H9 (cell line): ENCODE measurements at regions not wholly inside any gene's neighbourhood (a gene's known extent, or its start where the extent isn't known, plus 50 kb on each side); places are given as distances from the start of the nearest gene placed in this dataset.

Experiments used
- DNase-seq: peaks from one replicate; pipeline ENCODE4 v3.0.0-alpha.2; 2017
- H2AFZ ChIP-seq: one replicate; pipeline ENCODE4 v1.6.1; 2013; ENCODE audit warnings: mild to moderate bottlenecking, low read length, control low read depth, moderate library complexity
- H2AK5ac ChIP-seq: 2 replicates; pipeline ENCODE4 v1.6.1; 2013; ENCODE audit warnings: low read length, control low read depth, mixed read lengths; ENCODE audit not compliant: insufficient read length
- H2BK120ac ChIP-seq: one replicate; pipeline ENCODE4 v1.6.1; 2013; ENCODE audit warnings: low read depth, mild to moderate bottlenecking, low read length, control low read depth, inconsistent platforms; ENCODE audit not compliant: poor library complexity, severe bottlenecking
- H2BK12ac ChIP-seq: 2 replicates; pipeline ENCODE4 v1.6.1; 2013; ENCODE audit warnings: low read length, control low read depth, mixed read lengths, low read depth; ENCODE audit not compliant: insufficient read length
- H2BK15ac ChIP-seq: 2 replicates; pipeline ENCODE4 v1.6.1; 2013; ENCODE audit warnings: low read depth, low read length, control low read depth
- H2BK20ac ChIP-seq: one replicate; pipeline ENCODE4 v1.6.1; 2013; ENCODE audit warnings: low read depth, mild to moderate bottlenecking, low read length, control low read depth, inconsistent platforms; ENCODE audit not compliant: poor library complexity, severe bottlenecking
- H2BK5ac ChIP-seq: 2 replicates; pipeline ENCODE4 v1.6.1; 2013; ENCODE audit warnings: low read length, control low read depth, mixed read lengths; ENCODE audit not compliant: insufficient read length
- H3K14ac ChIP-seq: 2 replicates; pipeline ENCODE4 v1.6.1; 2013; ENCODE audit warnings: low read length, control low read depth; ENCODE audit not compliant: insufficient read depth
- H3K18ac ChIP-seq: 2 replicates; pipeline ENCODE4 v1.6.1; 2013; ENCODE audit warnings: low read depth, mild to moderate bottlenecking, mixed read lengths, low read length, control low read depth; ENCODE audit not compliant: insufficient read length
- H3K23ac ChIP-seq: 2 replicates; pipeline ENCODE4 v1.6.1; 2013; ENCODE audit warnings: low read length, control low read depth, mixed read lengths, low read depth; ENCODE audit not compliant: insufficient read length
- H3K23me2 ChIP-seq: 2 replicates; pipeline ENCODE4 v1.6.1; 2013; ENCODE audit warnings: low read depth, mild to moderate bottlenecking, mixed read lengths, low read length, control low read depth; ENCODE audit not compliant: insufficient read length, poor library complexity, severe bottlenecking
- H3K27ac ChIP-seq: 2 replicates; pipeline ENCODE4 v1.5.1; 2013; ENCODE audit warnings: low read length, control low read depth, mixed read lengths, low read depth; ENCODE audit not compliant: insufficient read length
- H3K27me3 ChIP-seq: 2 replicates; pipeline ENCODE4 v1.6.1; 2013; ENCODE audit warnings: low read length, control low read depth, inconsistent platforms; ENCODE audit not compliant: insufficient read depth
- H3K4ac ChIP-seq: 2 replicates; pipeline ENCODE4 v1.6.1; 2013; ENCODE audit warnings: low read depth, mild to moderate bottlenecking, control low read depth, inconsistent platforms, low read length, moderate library complexity
- H3K4me1 ChIP-seq: 2 replicates; pipeline ENCODE4 v1.6.1; 2013; ENCODE audit warnings: low read length, control low read depth, inconsistent platforms; ENCODE audit not compliant: insufficient read depth
- H3K4me2 ChIP-seq: 2 replicates; pipeline ENCODE4 v1.6.1; 2013; ENCODE audit warnings: low read length, control low read depth, mixed read lengths; ENCODE audit not compliant: insufficient read length, insufficient read depth
- H3K56ac ChIP-seq: 2 replicates; pipeline ENCODE4 v1.6.1; 2013; ENCODE audit warnings: low read depth, mild to moderate bottlenecking, mixed read lengths, low read length, control low read depth; ENCODE audit not compliant: insufficient read length
- H3K79me1 ChIP-seq: 2 replicates; pipeline ENCODE4 v1.6.1; 2013; ENCODE audit warnings: low read depth, mild to moderate bottlenecking, moderate library complexity, low read length, control low read depth, inconsistent platforms; ENCODE audit not compliant: insufficient read depth, poor library complexity, severe bottlenecking
- H3K79me2 ChIP-seq: 2 replicates; pipeline ENCODE4 v1.6.1; 2013; ENCODE audit warnings: low read length, control low read depth, inconsistent platforms; ENCODE audit not compliant: insufficient read depth
- H3K9ac ChIP-seq: 2 replicates; pipeline ENCODE4 v1.6.1; 2013; ENCODE audit warnings: low read length, control low read depth, mixed read lengths; ENCODE audit not compliant: insufficient read length; ENCODE audit errors: extremely low read depth
- H3K9me3 ChIP-seq: one replicate; pipeline ENCODE4 v1.6.1; 2013; ENCODE audit warnings: low read depth, low read length, inconsistent platforms; ENCODE audit not compliant: control insufficient read depth
- H3T11ph ChIP-seq: one replicate; pipeline ENCODE4 v1.6.1; 2013; ENCODE audit warnings: mild to moderate bottlenecking, low read length, control low read depth, inconsistent platforms
- H4K20me1 ChIP-seq: one replicate; pipeline ENCODE4 v1.6.1; 2013; ENCODE audit not compliant: control insufficient read depth, insufficient read length, insufficient read depth
- H4K5ac ChIP-seq: 2 replicates; pipeline ENCODE4 v1.6.1; 2013; ENCODE audit warnings: low read depth, mild to moderate bottlenecking, mixed read lengths, low read length, control low read depth; ENCODE audit not compliant: insufficient read length
- H4K8ac ChIP-seq: replicated peaks from 2 replicates; pipeline ENCODE4 v1.6.1; 2013; ENCODE audit warnings: low read length, control low read depth, mixed read lengths, low read depth; ENCODE audit not compliant: insufficient read length
- H4K91ac ChIP-seq: 2 replicates; pipeline ENCODE4 v1.6.1; 2013; ENCODE audit warnings: low read depth, mild to moderate bottlenecking, moderate library complexity, mixed read lengths, low read length, control low read depth; ENCODE audit not compliant: insufficient read length
- H3K27ac Mint-ChIP-seq, 3 experiments: 2 replicates in 2 of 3; 3 replicates in 1 of 3; pipeline ENCODE4 v1.8.0; 2020 to 2021; ENCODE audit warnings: mixed read lengths in 3 of 3, mild to moderate bottlenecking in 1 of 3, moderate library complexity in 1 of 3
- H3K27me3 Mint-ChIP-seq: 2 replicates; pipeline ENCODE4 v1.8.0; 2021; ENCODE audit warnings: low read depth, mild to moderate bottlenecking, moderate library complexity, mixed read lengths
- H3K36me3 Mint-ChIP-seq, 3 experiments: 2 replicates in 2 of 3; 3 replicates in 1 of 3; pipeline ENCODE4 v1.8.0; 2020 to 2021; ENCODE audit warnings: low read depth in 3 of 3, mixed read lengths in 3 of 3; ENCODE audit not compliant: insufficient read depth in 1 of 3
- H3K4me1 Mint-ChIP-seq, 2 experiments: 2 replicates each; pipeline ENCODE4 v1.8.0; 2020; ENCODE audit warnings: mixed read lengths in 2 of 2
- H3K4me3 Mint-ChIP-seq, 2 experiments: 2 replicates in 1 of 2; 3 replicates in 1 of 2; pipeline ENCODE4 v1.8.0; 2020 to 2021; ENCODE audit warnings: mild to moderate bottlenecking in 2 of 2, mixed read lengths in 2 of 2, moderate library complexity in 1 of 2
- H3K9me3 Mint-ChIP-seq, 2 experiments: 2 replicates in 1 of 2; 3 replicates in 1 of 2; pipeline ENCODE4 v1.8.0; 2020; ENCODE audit warnings: mild to moderate bottlenecking in 2 of 2, mixed read lengths in 2 of 2, moderate library complexity in 1 of 2
- CTCF ChIP-seq: fragments of 200-600 bp; sonication (generic); conservative IDR thresholded peaks from 3 replicates; pipeline ENCODE4 v1.8.0; 2021; ENCODE audit warnings: antibody characterized with exemption, mild to moderate bottlenecking
- WGBS: extraction: QIAGEN DNeasy Blood & Tissue Kit; methylation state at CpG from one replicate; pipeline ENCODE4 v1.1.7; 2013; ENCODE audit warnings: missing lambda C conversion rate, low lambda C conversion rate, mixed read lengths; ENCODE audit not compliant: insufficient read length; ENCODE audit errors: extremely low coverage; 5-methylcytosine and 5-hydroxymethylcytosine counted together

GRCh38 chr12:11968048-11968383 lies 102.7 kb upstream of the BCL2L14 start:
- Histone ChIP-seq H2BK120ac (no peak overlapping the region), H2BK12ac (no peak overlapping the region), H2AFZ (no peak overlapping the region), H3K27ac (no peak overlapping the region), H3K23me2 (no peaks in the 10 kb centered on the region), H3K18ac (no peak overlapping the region), H3K9me3 (no peaks in the 10 kb centered on the region), H3K14ac (no peak overlapping the region), H4K5ac (no peak overlapping the region), H2BK15ac (no peak overlapping the region), H4K8ac (no peak overlapping the region), H3K79me1 (no peaks in the 10 kb centered on the region), H3K23ac (no peak overlapping the region), H3T11ph (no peak overlapping the region), H4K91ac (no peak overlapping the region), H2BK5ac (no peak overlapping the region), H3K4me2 (no peak overlapping the region), H3K79me2 (no peaks in the 10 kb centered on the region), H3K4ac (no peak overlapping the region), H2BK20ac (no peak overlapping the region), H3K9ac (no peak overlapping the region), H4K20me1 (no peaks in the 10 kb centered on the region), H2AK5ac (no peak overlapping the region), H3K27me3 (no peaks in the 10 kb centered on the region), H3K56ac (no peak overlapping the region), H3K4me1 (peaks cover 7% of the 10 kb centered on the region; the same call in 1 of the 2 replicates)
- TF ChIP-seq CTCF, result no peak
- Mint-ChIP-seq H3K9me3 (peaks cover 1 to 4% of the 10 kb centered on the region in 2 experiments; a peak in 4 of 5 replicates), H3K36me3 (peaks cover 0 to 5% (median 0%) of the 10 kb centered on the region in 3 experiments; a peak in 3 of 7 replicates), H3K4me3 (no peak overlapping the region), H3K4me1 (peaks cover 46 to 48% of the 10 kb centered on the region in 2 experiments), H3K27ac (no peak overlapping the region), H3K27me3 (peaks cover 11% of the 10 kb centered on the region)
- no peak for DNase-seq
- WGBS, result no CpG with 5 or more reads among the region's 5 CpGs
